Immature natural killer cell (primary cell): ENCODE measurements at regions not wholly inside any gene's neighbourhood (a gene's known extent, or its start where the extent isn't known, plus 50 kb on each side); places are given as distances from the start of the nearest gene placed in this dataset.
"Not testable (repeated sequence)": the region's sequence is repeated elsewhere in the genome, so short reads cannot be mapped to it uniquely, and the experiment has no call there.

Source experiments
- DNase-seq, 3 donors: peaks; one replicate each; pipeline ENCODE4 v3.0.0; 2022; ENCODE audit warnings: mixed read lengths in 1 of 3
- H3K27ac Mint-ChIP-seq, 6 donors: one replicate each; pipeline ENCODE4 v1.8.0; 2020; ENCODE audit warnings: mixed read lengths in 6 of 6, mild to moderate bottlenecking in 5 of 6, inconsistent platforms in 4 of 6, moderate library complexity in 3 of 6
- H3K27me3 Mint-ChIP-seq, 3 donors: one replicate each; pipeline ENCODE4 v1.8.0; 2020 to 2021; ENCODE audit warnings: low read depth in 3 of 3, mild to moderate bottlenecking in 3 of 3, mixed read lengths in 3 of 3, moderate library complexity in 3 of 3, inconsistent platforms in 1 of 3
- H3K36me3 Mint-ChIP-seq, 3 donors: one replicate each; pipeline ENCODE4 v1.8.0; 2020; ENCODE audit warnings: mixed read lengths in 3 of 3, inconsistent platforms in 2 of 3, mild to moderate bottlenecking in 2 of 3
- H3K4me1 Mint-ChIP-seq, 2 donors: one replicate each; pipeline ENCODE4 v1.8.0; 2020; ENCODE audit warnings: inconsistent platforms in 2 of 2, mild to moderate bottlenecking in 2 of 2, mixed read lengths in 2 of 2, moderate library complexity in 1 of 2
- H3K4me3 Mint-ChIP-seq, 5 donors: one replicate each; pipeline ENCODE4 v1.8.0; 2020; ENCODE audit warnings: mild to moderate bottlenecking in 5 of 5, mixed read lengths in 5 of 5, inconsistent platforms in 3 of 5, moderate library complexity in 3 of 5
- H3K9me3 Mint-ChIP-seq, 6 donors: one replicate each; pipeline ENCODE4 v1.8.0; 2020; ENCODE audit warnings: mild to moderate bottlenecking in 6 of 6, mixed read lengths in 6 of 6, inconsistent platforms in 4 of 6, moderate library complexity in 3 of 6

DNA sequence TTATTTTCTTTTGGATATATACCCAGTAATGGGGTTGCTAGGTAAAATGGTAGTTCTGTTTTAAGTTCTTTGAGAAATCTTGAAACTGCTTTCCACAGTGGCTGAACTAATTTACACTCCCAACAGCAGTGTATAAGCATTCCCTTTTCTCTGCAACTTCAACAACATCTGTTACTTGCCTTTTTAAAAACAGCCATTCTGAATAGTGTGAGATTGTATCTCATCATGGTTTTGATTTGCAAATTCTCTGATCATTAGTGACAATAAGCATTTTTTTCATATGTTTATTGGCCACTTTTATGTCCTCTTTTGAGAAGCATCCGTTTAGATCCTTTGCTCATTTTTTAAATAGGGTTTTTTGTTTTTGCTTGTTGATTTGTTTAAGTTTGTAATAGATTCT, 291.3 kb upstream of the COL3A1 start:
- Mint-ChIP-seq H3K9me3 (peaks cover 2 to 44% (median 30%) of the 10 kb centered on the region in 6 donors), H3K27me3 (no peaks in the 10 kb centered on the region), H3K27ac (no peak overlapping the region), H3K36me3 (no peaks in the 10 kb centered on the region), H3K4me3 (no peak overlapping the region), H3K4me1 (no peaks in the 10 kb centered on the region)
- no peak for DNase-seq

DNA sequence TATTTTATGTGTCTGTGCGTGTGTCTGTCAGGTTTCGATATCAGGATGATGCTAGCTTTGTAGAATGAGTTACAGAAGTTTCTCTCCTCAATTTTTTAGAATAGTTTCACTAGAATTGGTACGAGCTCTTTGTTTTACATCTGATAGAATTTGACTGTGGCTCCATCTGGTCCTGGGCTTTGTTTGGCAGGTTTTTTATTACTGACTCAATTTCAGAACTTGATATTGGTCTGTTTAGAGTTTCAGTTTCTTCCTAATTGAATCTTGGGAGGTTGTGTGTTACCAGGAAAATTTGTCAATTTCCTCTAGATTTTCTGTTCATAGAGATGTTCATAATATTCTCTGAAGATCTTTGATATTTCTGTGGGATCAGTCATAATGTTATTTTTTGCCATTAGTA, 289.4 kb upstream of the COL3A1 start:
- no peaks in the 10 kb centered on the region for H3K4me1 Mint-ChIP-seq
- H3K36me3 Mint-ChIP-seq, result no peaks in the 10 kb centered on the region
- no peak overlapping the region for H3K4me3 Mint-ChIP-seq

DNA sequence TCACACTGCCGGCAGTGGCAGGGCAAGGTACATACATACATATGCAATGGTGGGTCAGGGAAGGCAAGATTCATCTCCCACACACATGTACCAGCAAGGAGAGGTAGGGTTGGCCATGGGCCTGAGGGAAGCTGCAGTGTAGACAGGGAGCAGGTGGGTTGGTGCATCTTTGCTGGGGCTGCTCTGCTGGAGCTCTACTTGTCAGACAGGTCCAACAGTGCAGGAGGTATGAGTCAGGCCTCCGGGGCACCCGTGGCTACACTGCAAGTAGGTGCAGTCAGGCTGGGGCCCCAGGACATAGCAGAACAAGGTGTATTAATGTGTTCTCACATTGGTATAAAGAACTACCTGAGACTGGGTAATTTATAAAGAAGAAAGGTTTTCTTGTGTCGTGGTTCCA, 281.1 kb upstream of the COL3A1 start:
- no peaks in the 10 kb centered on the region for H3K4me1 Mint-ChIP-seq
- H3K4me3 Mint-ChIP-seq, result no peak overlapping the region
- peaks cover 0 to 2% (median 0%) of the 10 kb centered on the region in 3 donors for H3K27me3 Mint-ChIP-seq
- DNase-seq, result no peak
- H3K36me3 Mint-ChIP-seq, result peaks cover 0 to 4% (median 0%) of the 10 kb centered on the region in 3 donors
- H3K9me3 Mint-ChIP-seq, result peaks cover 22 to 70% (median 44%) of the 10 kb centered on the region in 6 donors
- no peak overlapping the region for H3K27ac Mint-ChIP-seq

More for the DNA sequence above, 289.4 kb upstream of the COL3A1 start:
- Mint-ChIP-seq H3K27me3 (no peaks in the 10 kb centered on the region), H3K27ac (no peak overlapping the region), H3K9me3 (peaks cover 3 to 49% (median 40%) of the 10 kb centered on the region in 6 donors)
- DNase-seq, result no peak

DNA sequence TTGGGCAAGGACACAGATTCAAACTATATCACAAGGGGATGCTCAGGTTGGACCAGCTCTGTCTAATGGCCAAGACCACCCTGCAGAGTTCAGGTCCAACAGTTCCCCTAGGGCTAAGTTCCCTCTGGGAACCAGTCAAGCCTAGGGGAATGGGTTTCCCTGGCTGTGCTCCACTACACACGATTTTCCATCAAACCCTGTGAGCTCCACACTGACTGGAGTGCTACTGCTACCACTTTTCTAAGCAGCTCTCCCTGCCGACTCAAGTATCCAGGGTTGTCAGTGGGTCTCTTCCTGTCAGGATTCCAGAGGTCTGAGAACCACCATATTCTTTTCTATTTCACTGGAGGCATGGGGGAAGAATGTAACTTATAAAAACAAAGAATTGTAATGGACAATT, 280.4 kb upstream of the COL3A1 start:
- Mint-ChIP-seq H3K4me1 (no peaks in the 10 kb centered on the region), H3K27ac (no peak overlapping the region), H3K36me3 (peaks cover 0 to 4% (median 0%) of the 10 kb centered on the region in 3 donors), H3K9me3 (peaks cover 27 to 66% (median 39%) of the 10 kb centered on the region in 6 donors), H3K4me3 (no peak overlapping the region), H3K27me3 (peaks cover 0 to 2% (median 0%) of the 10 kb centered on the region in 3 donors)
- no peak for DNase-seq

DNA sequence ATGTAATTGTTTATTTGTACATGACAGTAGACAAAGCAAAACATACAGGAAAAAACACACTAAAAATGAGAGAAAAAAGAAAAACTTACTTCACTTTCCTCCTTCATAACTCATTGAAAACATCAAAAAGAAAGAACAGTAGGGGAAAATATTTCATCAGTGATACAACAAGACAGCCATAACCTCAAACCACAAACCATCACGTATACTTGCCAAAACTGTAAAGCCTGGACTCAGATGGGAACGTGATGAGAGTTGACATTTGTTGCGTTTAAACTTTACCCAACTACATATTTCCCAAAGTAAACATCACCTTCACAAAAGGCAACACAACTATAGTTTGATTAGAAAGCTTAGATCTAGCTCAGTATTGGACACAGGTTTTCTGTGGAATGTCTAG, 278.2 kb upstream of the COL3A1 start:
- no peak for DNase-seq
- Mint-ChIP-seq H3K36me3 (no peaks in the 10 kb centered on the region), H3K27ac (no peak overlapping the region), H3K27me3 (peaks cover 0 to 2% (median 0%) of the 10 kb centered on the region in 3 donors), H3K4me1 (no peaks in the 10 kb centered on the region), H3K4me3 (no peak overlapping the region), H3K9me3 (peaks cover 22 to 57% (median 29%) of the 10 kb centered on the region in 6 donors)

DNA sequence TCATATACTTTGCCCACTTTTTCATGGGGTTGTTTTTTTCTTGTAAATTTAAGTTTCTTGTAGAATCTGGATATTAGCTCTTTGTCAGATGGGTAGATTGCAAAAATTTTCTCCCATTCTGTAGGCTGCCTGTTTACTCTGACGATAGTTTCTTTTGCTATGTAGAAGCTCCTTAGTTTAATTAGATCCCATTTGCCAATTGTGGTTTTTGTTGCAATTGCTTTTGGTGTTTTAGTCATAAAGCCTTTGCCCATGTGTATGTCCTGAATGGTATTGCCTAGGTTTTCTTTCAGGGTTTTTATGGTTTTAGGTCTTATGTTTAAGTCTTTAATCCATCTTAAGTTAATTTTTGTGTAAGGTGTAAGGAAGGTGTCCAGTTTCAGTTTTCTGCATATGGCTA, 276.0 kb upstream of the COL3A1 start:
- H3K36me3 Mint-ChIP-seq, H3K4me3 Mint-ChIP-seq, H3K27me3 Mint-ChIP-seq, H3K27ac Mint-ChIP-seq, H3K4me1 Mint-ChIP-seq, DNase-seq: not testable (repeated sequence)
- H3K9me3 Mint-ChIP-seq, result peaks cover 10 to 45% (median 16%) of the 10 kb centered on the region in 6 donors

DNA sequence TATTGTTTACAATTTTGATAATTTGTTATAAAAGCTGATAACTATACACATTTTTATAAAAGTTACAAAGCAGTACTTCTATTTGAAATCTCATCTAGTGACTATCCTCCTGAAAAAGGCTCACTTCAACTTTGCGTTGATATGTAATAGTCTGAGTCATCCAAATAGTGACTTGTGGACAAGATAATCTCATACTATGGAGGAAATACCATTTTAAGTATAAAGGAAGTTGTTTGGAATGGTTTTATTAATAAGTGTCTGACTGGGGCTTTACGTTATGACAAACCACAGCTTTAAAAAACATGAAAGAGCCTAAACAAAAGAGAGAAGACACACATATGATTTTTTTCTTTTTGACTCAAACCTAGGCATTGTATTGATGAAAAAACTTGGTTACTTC, 272.3 kb upstream of the COL3A1 start:
- no peak for DNase-seq
- Mint-ChIP-seq H3K36me3 (no peaks in the 10 kb centered on the region), H3K4me1 (no peaks in the 10 kb centered on the region), H3K27me3 (no peaks in the 10 kb centered on the region), H3K4me3 (no peak overlapping the region), H3K27ac (no peak overlapping the region), H3K9me3 (peaks cover 10 to 38% (median 19%) of the 10 kb centered on the region in 6 donors)

DNA sequence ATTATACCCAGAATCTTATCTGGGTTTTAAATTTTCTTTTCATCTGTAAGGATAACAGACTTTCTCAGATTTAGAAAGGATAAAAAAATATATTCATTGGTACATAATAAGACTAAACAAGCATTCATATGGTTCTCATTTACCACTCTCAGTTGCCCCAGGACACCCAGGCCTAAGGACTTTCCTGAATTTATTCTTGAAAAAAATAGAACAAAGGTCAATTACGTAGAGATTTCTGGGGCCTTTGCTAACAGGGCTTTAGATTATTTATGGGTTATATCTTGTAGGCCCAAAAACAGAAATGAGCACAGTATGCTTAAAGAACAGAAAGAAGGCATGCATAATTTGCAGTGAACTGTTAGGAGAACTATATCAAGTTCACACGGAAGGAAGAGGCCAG, 269.0 kb upstream of the COL3A1 start:
- Mint-ChIP-seq H3K4me3 (no peak overlapping the region), H3K27me3 (no peaks in the 10 kb centered on the region), H3K4me1 (no peaks in the 10 kb centered on the region), H3K9me3 (peaks cover 3 to 47% (median 28%) of the 10 kb centered on the region in 6 donors), H3K27ac (no peak overlapping the region), H3K36me3 (no peaks in the 10 kb centered on the region)
- DNase-seq, result no peak

DNA sequence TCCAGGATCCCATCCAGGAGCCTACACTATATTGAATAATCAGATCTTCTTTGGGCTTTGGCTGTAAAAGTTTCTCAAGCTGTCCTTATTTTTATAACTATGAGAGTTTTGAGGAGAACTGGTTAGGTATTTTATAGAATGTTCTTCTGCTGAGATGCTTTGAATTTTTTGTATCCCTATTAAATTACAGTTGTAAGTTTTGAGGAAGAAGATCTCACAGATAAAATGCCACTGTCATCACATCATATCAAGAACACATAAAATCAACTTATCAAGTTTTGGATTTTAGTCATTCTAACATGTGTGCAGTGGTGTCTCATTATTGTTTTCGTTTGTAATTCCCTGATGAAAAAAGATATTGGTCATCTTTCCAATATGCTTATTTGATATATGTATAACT, 260.2 kb upstream of the COL3A1 start:
- no peak overlapping the region for H3K27ac Mint-ChIP-seq
- H3K4me3 Mint-ChIP-seq, result no peak overlapping the region
- DNase-seq, result no peak
- peaks cover 0 to 5% (median 0%) of the 10 kb centered on the region in 3 donors for H3K36me3 Mint-ChIP-seq
- H3K27me3 Mint-ChIP-seq, result peaks cover 0 to 2% (median 0%) of the 10 kb centered on the region in 3 donors
- H3K9me3 Mint-ChIP-seq, result peaks cover 7 to 53% (median 25%) of the 10 kb centered on the region in 6 donors
- no peaks in the 10 kb centered on the region for H3K4me1 Mint-ChIP-seq

DNA sequence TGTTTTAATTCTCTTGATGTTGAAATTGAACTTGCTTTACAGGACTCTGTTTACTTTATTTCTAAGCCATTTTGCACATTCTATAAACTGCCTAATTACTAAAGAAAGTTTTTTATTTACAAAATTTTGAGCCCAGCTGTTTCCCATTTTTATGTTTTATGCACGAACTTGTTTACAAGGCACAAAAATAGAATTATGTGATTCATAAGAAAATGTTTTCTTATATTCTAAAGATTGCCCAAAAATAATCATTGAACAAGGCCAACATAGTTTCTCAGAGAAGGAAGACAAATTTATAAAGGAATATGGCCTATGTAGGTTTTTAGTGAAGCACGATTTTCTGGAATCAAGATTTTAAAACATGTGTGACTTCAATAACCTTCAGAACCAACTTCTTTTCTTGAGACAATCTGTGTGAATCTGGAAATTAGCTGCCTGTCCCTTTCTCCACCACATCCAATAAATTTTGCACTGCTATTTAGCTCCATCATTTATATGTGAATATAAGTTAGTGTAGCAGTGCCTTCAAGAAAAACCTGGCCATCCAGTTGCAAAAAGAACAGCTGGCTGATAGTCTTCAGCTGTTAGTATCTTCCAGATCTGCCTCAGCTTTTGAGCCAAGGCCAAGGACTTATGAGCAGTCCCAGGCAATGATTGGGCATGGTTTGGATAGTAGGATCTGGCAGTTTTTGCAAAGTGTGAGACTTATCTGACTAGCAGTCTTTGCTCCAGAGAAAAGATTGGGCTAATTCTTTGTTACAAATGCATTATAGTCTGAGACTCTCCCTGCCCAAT, 253.2 kb upstream of the COL3A1 start:
- H3K9me3 Mint-ChIP-seq, result peaks cover 7 to 50% (median 20%) of the 10 kb centered on the region in 6 donors
- H3K36me3 Mint-ChIP-seq, result no peaks in the 10 kb centered on the region
- H3K27me3 Mint-ChIP-seq, result no peaks in the 10 kb centered on the region
- H3K4me1 Mint-ChIP-seq, result no peaks in the 10 kb centered on the region
- H3K4me3 Mint-ChIP-seq, result no peak overlapping the region
- no peak overlapping the region for H3K27ac Mint-ChIP-seq
- DNase-seq, result no peak

DNA sequence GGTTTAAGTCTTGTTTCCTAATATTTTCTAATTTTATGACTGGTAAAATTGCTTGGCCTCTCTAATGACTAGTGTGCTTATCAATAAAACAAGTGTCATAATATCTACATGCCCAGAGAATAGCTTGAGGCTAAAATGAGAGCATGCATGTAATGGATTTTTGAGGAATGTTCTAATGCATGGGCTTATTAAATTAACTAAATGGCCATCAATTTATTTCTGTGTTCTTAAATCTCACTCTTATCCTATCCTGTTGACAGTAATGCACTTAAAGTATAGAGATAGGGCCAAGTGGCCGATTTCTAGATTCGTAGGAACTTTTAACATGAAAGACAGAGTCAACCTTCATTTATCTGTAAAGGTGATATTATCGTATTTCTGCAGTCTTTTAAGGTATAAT, 252.4 kb upstream of the COL3A1 start:
- Mint-ChIP-seq H3K27me3 (no peaks in the 10 kb centered on the region), H3K27ac (no peak overlapping the region), H3K9me3 (peaks cover 7 to 46% (median 23%) of the 10 kb centered on the region in 6 donors), H3K36me3 (no peaks in the 10 kb centered on the region), H3K4me3 (no peak overlapping the region), H3K4me1 (no peaks in the 10 kb centered on the region)
- no peak for DNase-seq

DNA sequence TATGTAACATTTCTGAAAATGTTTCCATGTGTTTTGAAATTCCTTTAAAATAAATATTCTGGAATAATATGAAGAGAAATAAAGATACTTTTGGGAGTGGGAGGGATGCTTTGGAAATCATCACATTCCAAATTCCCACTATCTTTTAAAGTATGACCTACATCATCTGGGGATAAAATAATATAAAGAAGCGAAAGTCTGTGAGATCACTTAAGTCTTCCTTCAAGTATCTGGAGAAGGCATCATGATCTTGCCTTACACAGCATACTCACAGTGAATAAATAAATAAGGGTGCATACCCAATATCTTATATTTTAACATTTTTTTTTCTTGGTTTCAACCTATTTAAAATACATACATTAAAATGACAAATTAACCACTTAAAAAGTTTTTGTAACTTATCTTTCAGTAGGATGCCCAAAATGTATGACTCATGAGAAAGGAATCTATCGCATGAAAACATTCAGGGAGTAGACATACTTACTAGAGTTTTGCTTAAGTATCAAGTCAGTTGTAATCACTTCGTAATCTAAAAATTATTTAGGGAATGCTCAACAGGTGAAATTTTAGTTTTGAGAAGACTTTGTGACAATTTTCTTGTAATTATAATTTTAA, 248.3 kb upstream of the COL3A1 start:
- Mint-ChIP-seq H3K4me3 (no peak overlapping the region), H3K27me3 (peaks cover 0 to 1% (median 0%) of the 10 kb centered on the region in 3 donors)
- no peak for DNase-seq

DNA sequence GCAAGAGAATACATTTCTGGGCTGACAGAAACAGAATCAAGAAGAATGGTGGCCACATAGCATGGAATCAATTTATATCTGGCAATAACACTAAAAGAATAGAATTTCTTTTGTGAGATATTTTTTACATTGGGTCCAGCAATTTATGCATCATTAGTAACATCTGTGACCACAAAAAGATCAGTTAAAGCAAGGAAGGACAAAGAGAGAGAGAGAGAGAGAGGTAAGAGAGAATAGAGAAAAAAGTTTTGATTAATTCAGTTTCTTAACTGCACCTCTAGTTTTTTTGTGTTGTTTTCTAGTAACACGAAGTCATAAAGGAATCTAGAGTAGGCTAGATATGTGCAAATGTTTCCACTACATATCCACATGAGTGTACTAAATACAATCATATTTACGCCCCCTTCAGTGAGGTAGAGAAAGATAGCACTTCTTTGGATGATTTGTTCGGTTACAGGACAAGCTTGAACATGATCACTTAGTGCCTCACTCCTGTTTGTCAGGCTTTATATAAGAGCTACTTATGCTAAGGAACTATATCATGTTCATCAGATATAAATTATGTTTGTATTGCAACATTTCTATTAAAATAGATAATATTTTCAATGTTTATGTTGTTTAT, 247.4 kb upstream of the COL3A1 start:
- Mint-ChIP-seq H3K27me3 (peaks cover 0 to 1% (median 0%) of the 10 kb centered on the region in 3 donors), H3K4me3 (no peak overlapping the region), H3K9me3 (peaks cover 3 to 35% (median 24%) of the 10 kb centered on the region in 6 donors), H3K36me3 (no peaks in the 10 kb centered on the region), H3K4me1 (no peaks in the 10 kb centered on the region), H3K27ac (no peak overlapping the region)
- DNase-seq, result no peak

More for the DNA sequence above, 248.3 kb upstream of the COL3A1 start:
- Mint-ChIP-seq H3K4me1 (no peaks in the 10 kb centered on the region), H3K36me3 (no peaks in the 10 kb centered on the region), H3K9me3 (peaks cover 8 to 35% (median 23%) of the 10 kb centered on the region in 6 donors), H3K27ac (no peak overlapping the region)

DNA sequence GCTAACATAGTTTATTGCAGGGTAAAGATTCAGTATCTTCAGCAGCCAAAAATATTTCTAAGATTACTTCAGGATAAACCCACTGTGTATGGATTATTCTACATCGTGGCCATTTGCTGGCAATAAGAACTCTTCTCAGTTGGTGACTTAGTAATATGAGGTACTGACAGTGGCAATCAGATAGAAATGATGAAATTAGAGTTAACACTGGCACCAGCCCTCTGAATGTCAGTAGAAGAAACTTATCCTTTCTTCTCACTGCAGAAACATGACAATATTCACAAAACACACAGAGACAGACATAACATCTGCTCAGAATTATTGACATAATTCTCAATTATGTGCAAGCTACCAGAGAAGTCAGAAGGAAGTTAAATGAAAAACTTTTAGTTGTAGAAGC, 246.3 kb upstream of the COL3A1 start:
- no peaks in the 10 kb centered on the region for H3K36me3 Mint-ChIP-seq
- peaks cover 3 to 26% (median 19%) of the 10 kb centered on the region in 6 donors for H3K9me3 Mint-ChIP-seq

More for the DNA sequence above, 246.3 kb upstream of the COL3A1 start:
- H3K27ac Mint-ChIP-seq, result no peak overlapping the region
- no peaks in the 10 kb centered on the region for H3K4me1 Mint-ChIP-seq
- no peak overlapping the region for H3K4me3 Mint-ChIP-seq
- no peak for DNase-seq
- peaks cover 0 to 1% (median 0%) of the 10 kb centered on the region in 3 donors for H3K27me3 Mint-ChIP-seq
